Kidney (tissue), 13 donors: ENCODE measurements at regions not wholly inside any gene's neighbourhood (a gene's known extent, or its start where the extent isn't known, plus 50 kb on each side); places are given as distances from the start of the nearest gene placed in this dataset.

Source experiments
- DNase-seq, 5 donors: peaks; one replicate each; pipeline ENCODE4 v3.0.0-alpha.2; 2013 to 2020
- FAIRE-seq: peaks from 2 replicates; lab custom pipeline; 2012; peaks lifted over from hg19 to GRCh38; lab: Jason Lieb, UNC
- H3K27ac ChIP-seq, 2 donors: one replicate each; pipeline ENCODE4 v1.7.0; 2013; ENCODE audit warnings: low read depth in 2 of 2, low read length in 2 of 2, inconsistent platforms in 1 of 2
- H3K27me3 ChIP-seq: one replicate; pipeline ENCODE4 v1.7.1; 2013; ENCODE audit warnings: low read length, inconsistent platforms; ENCODE audit not compliant: control insufficient read depth, insufficient read depth
- H3K36me3 ChIP-seq, 3 donors: one replicate each; pipeline versions ENCODE4 v1.7.0 to v1.7.1; 2013; ENCODE audit warnings: low read length in 3 of 3, control low read depth in 1 of 3, inconsistent platforms in 1 of 3; ENCODE audit not compliant: insufficient read depth in 3 of 3, control insufficient read depth in 2 of 3
- H3K4me1 ChIP-seq, 3 donors: one replicate each; pipeline versions ENCODE4 v1.7.0 to v1.7.1; 2013; ENCODE audit warnings: low read length in 3 of 3, inconsistent platforms in 1 of 3, low read depth in 1 of 3; ENCODE audit not compliant: control insufficient read depth in 2 of 3, insufficient read depth in 2 of 3
- H3K4me3 ChIP-seq, 3 donors: one replicate each; pipeline versions ENCODE4 v1.7.0 to v1.8.1; 2013; ENCODE audit warnings: low read length in 3 of 3, control low read depth in 1 of 3, inconsistent platforms in 1 of 3
- H3K9ac ChIP-seq, 3 donors: one replicate each; pipeline versions ENCODE4 v1.7.0 to v1.7.1; 2013; ENCODE audit warnings: low read length in 3 of 3, control low read depth in 1 of 3, inconsistent platforms in 1 of 3
- H3K9me3 ChIP-seq, 3 donors: one replicate each; pipeline versions ENCODE4 v1.7.0 to v1.7.1; 2013; ENCODE audit warnings: low read length in 3 of 3, control low read depth in 1 of 3, inconsistent platforms in 1 of 3; ENCODE audit not compliant: control insufficient read depth in 2 of 3, insufficient read depth in 1 of 3
- CTCF ChIP-seq: IDR thresholded peaks from 3 replicates; pipeline ENCODE4 v1.5.1; 2012; ENCODE audit warnings: mild to moderate bottlenecking, moderate library complexity, borderline replicate concordance; ENCODE audit not compliant: insufficient read depth; ENCODE audit errors: extremely low read depth
- intact Hi-C: fragments of 100-400 bp; cut with DNase I; formaldehyde crosslinking; loops from one replicate; pipeline ENCODE4 v1.11.1; 2022
- donor health status: control.
- donor health status: control.
- donor health status: control.
- donor health status: control.
- donor health status: control.
- donor health status: DM: yes; HTN: yes; CAD: no.
- donor health status: Normal renal cell carcinoma (clear cell type).

GRCh38 chr10:53601260-53601875, 828.8 kb upstream of the MBL2 start:
- no peak overlapping the region for H3K4me3 ChIP-seq
- intact Hi-C loops, result no loop called here
- peak; percentile 91 for FAIRE-seq
- no peaks in the 10 kb centered on the region for H3K4me1 ChIP-seq
- H3K27me3 ChIP-seq, result no peaks in the 10 kb centered on the region
- H3K36me3 ChIP-seq, result no peaks in the 10 kb centered on the region
- peak; percentile 61 for TF ChIP-seq CTCF
- no peak overlapping the region for H3K27ac ChIP-seq
- H3K9me3 ChIP-seq, result no peaks in the 10 kb centered on the region
- H3K9ac ChIP-seq, result no peak overlapping the region
- DNase-seq, result peak in 2 of 5 donors; percentile 55 to 60

- no peak for TF ChIP-seq CTCF
- H3K27me3 ChIP-seq, result no peaks in the 10 kb centered on the region
- FAIRE-seq (no peak), DNase-seq (no peak)
- H3K9ac ChIP-seq, result no peak overlapping the region
- H3K36me3 ChIP-seq, result no peaks in the 10 kb centered on the region
- no peaks in the 10 kb centered on the region for H3K9me3 ChIP-seq
- H3K4me3 ChIP-seq, result no peak overlapping the region
- no peak overlapping the region for H3K27ac ChIP-seq
- intact Hi-C loops, result no loop called here
- no peaks in the 10 kb centered on the region for H3K4me1 ChIP-seq
Measured at GRCh38 chr10:53598914-53599313, 826.3 kb upstream of the MBL2 start.

GRCh38 chr10:53597835-53598251, 825.3 kb upstream of the MBL2 start:
- no peaks in the 10 kb centered on the region for H3K36me3 ChIP-seq
- TF ChIP-seq CTCF, result no peak
- no peak for DNase-seq
- no peaks in the 10 kb centered on the region for H3K27me3 ChIP-seq
- H3K9ac ChIP-seq, result no peak overlapping the region
- H3K27ac ChIP-seq, result no peak overlapping the region
- no peak overlapping the region for H3K4me3 ChIP-seq
- no peak for FAIRE-seq
- intact Hi-C loops, result no loop called here
- H3K4me1 ChIP-seq, result no peaks in the 10 kb centered on the region
- no peaks in the 10 kb centered on the region for H3K9me3 ChIP-seq

- H3K9ac ChIP-seq, result no peak overlapping the region
- H3K27me3 ChIP-seq, result no peaks in the 10 kb centered on the region
- FAIRE-seq, result no peak
Measured at GRCh38 chr10:53580465-53580864, 807.9 kb upstream of the MBL2 start.

More at GRCh38 chr10:53580465-53580864, 807.9 kb upstream of the MBL2 start:
- intact Hi-C loops, result no loop called here
- Histone ChIP-seq H3K4me1 (no peaks in the 10 kb centered on the region), H3K36me3 (no peaks in the 10 kb centered on the region), H3K27ac (no peak overlapping the region), H3K9me3 (no peaks in the 10 kb centered on the region), H3K4me3 (no peak overlapping the region)
- no peak for TF ChIP-seq CTCF
- DNase-seq, result no peak
